ENCODE measurements at regions not wholly inside any gene's neighbourhood (a gene's known extent, or its start where the extent isn't known, plus 50 kb on each side); places are given as distances from the start of the nearest gene placed in this dataset.

DNA sequence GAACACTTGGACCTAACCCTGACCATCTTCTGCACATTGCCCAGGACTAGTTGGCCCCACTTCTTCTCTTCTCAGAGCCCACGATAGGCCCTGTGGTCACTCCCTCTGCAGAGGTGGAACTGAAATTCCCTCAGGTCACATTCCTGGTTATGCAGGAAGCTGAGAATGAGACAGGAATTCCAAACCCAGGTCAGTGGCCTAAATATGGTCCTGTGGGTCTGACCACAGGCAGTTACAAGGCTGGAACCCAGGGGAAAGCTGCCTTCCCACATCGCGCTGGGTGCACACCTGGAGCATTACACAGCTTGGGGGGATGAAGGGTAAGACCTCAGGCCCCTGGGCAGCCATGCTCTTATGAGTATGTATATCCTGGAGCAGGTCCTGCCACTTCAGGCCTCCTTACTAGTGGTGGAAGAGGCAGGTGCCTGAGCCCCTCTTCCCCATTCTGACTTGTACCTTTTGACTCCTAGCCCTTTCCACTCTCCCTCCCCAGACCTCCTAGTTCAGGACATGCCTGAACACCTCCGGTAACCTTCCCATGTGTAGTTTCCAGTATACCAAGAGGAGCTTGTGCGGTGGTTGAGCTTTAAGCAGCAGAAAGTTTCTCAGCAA is 173.5 kb downstream of the ASMT start:
- TF ChIP-seq, protein P1, sequence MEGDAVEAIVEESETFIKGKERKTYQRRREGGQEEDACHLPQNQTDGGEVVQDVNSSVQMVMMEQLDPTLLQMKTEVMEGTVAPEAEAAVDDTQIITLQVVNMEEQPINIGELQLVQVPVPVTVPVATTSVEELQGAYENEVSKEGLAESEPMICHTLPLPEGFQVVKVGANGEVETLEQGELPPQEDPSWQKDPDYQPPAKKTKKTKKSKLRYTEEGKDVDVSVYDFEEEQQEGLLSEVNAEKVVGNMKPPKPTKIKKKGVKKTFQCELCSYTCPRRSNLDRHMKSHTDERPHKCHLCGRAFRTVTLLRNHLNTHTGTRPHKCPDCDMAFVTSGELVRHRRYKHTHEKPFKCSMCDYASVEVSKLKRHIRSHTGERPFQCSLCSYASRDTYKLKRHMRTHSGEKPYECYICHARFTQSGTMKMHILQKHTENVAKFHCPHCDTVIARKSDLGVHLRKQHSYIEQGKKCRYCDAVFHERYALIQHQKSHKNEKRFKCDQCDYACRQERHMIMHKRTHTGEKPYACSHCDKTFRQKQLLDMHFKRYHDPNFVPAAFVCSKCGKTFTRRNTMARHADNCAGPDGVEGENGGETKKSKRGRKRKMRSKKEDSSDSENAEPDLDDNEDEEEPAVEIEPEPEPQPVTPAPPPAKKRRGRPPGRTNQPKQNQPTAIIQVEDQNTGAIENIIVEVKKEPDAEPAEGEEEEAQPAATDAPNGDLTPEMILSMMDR (IDR thresholded peaks at IDR 0.05) = no peak
- TF ChIP-seq POLR2A (IDR thresholded peaks at IDR 0.05; ENCODE audit: low read depth) (no peak), POLR2AphosphoS5 (IDR thresholded peaks at IDR 0.05) (no peak)

All from esophagus muscularis mucosa (tissue), 3 donors.